Loucy (cell line): ENCODE measurements at regions not wholly inside any gene's neighbourhood (a gene's known extent, or its start where the extent isn't known, plus 50 kb on each side); places are given as distances from the start of the nearest gene placed in this dataset.

Source experiments
- CTCF ChIP-seq: fragments of 200-600 bp; sonication (generic); conservative IDR thresholded peaks from 2 replicates; pipeline ENCODE4 v1.5.1; 2014; ENCODE audit warnings: mild to moderate bottlenecking, antibody characterized with exemption, low read length
- EZH2phosphoT487 ChIP-seq: fragments of 200-600 bp; IDR thresholded peaks from 2 replicates; pipeline ENCODE4 v1.6.1; 2018; ENCODE audit warnings: antibody characterized with exemption, mild to moderate bottlenecking, moderate library complexity, borderline replicate concordance

- TF ChIP-seq CTCF (no peak), EZH2phosphoT487 (no peak)
These were observed 97.8 kb upstream of the SLC35G4 start for GRCh38 chr18:11511434-11512095.
